ENCODE measurements at regions not wholly inside any gene's neighbourhood (a gene's known extent, or its start where the extent isn't known, plus 50 kb on each side); places are given as distances from the start of the nearest gene placed in this dataset.
A peak's percentile ranks its signal among the peaks of the same experiment; 100 is the strongest.
"Not testable (repeated sequence)": the region's sequence is repeated elsewhere in the genome, so short reads cannot be mapped to it uniquely, and the experiment has no call there.

GRCh38 chr3:27610800-27611525 lies 111.2 kb downstream of the EOMES start:
- no peak for TF ChIP-seq CTCF (IDR thresholded peaks at IDR 0.05; ENCODE audit: insufficient read depth, low read length)
- H3K4me3 ChIP-seq (ENCODE audit: low read depth, low read length) = no peak overlapping the region
- DNase-seq (ENCODE audit: low read depth) = peak; percentile 66

GRCh38 chr3:27607370-27607769 lies 114.8 kb downstream of the EOMES start:
- TF ChIP-seq CTCF (IDR thresholded peaks at IDR 0.05; ENCODE audit: insufficient read depth, low read length) = no peak
- peak; percentile 47 for DNase-seq (ENCODE audit: low read depth)
- no peak overlapping the region for H3K4me3 ChIP-seq (ENCODE audit: low read depth, low read length)

GRCh38 chr3:27606537-27606936 lies 115.6 kb downstream of the EOMES start:
- H3K4me3 ChIP-seq (ENCODE audit: low read depth, low read length) = no peak overlapping the region
- TF ChIP-seq CTCF (IDR thresholded peaks at IDR 0.05; ENCODE audit: insufficient read depth, low read length) = no peak
- DNase-seq (ENCODE audit: low read depth) = peak; percentile 66

- H3K4me3 ChIP-seq (ENCODE audit: low read depth, low read length); DNase-seq (ENCODE audit: low read depth): not testable (repeated sequence)
These were observed 117.1 kb upstream of the SLC4A7 start for GRCh38 chr3:27601311-27601710.

- DNase-seq (ENCODE audit: low read depth); H3K4me3 ChIP-seq (ENCODE audit: low read depth, low read length): not testable (repeated sequence)
These were observed 115.6 kb upstream of the SLC4A7 start for GRCh38 chr3:27599741-27600140.

- DNase-seq (ENCODE audit: low read depth) = peak; percentile 31
- H3K4me3 ChIP-seq (ENCODE audit: low read depth, low read length) = no peak overlapping the region
- TF ChIP-seq CTCF (IDR thresholded peaks at IDR 0.05; ENCODE audit: insufficient read depth, low read length) = no peak
These were observed 112.7 kb upstream of the SLC4A7 start for GRCh38 chr3:27596921-27597320.

- no peak overlapping the region for H3K4me3 ChIP-seq (ENCODE audit: low read depth, low read length)
- DNase-seq (ENCODE audit: low read depth) = peak; percentile 68
- no peak for TF ChIP-seq CTCF (IDR thresholded peaks at IDR 0.05; ENCODE audit: insufficient read depth, low read length)
These were observed 112.2 kb upstream of the SLC4A7 start for GRCh38 chr3:27596334-27596841.

GRCh38 chr3:27594096-27594690 lies 110.0 kb upstream of the SLC4A7 start:
- no peak for TF ChIP-seq CTCF (IDR thresholded peaks at IDR 0.05; ENCODE audit: insufficient read depth, low read length)
- peak; percentile 68 for DNase-seq (ENCODE audit: low read depth)
- H3K4me3 ChIP-seq (ENCODE audit: low read depth, low read length) = no peak overlapping the region
